H1 (cell line): ENCODE measurements at regions not wholly inside any gene's neighbourhood (a gene's known extent, or its start where the extent isn't known, plus 50 kb on each side); places are given as distances from the start of the nearest gene placed in this dataset.

Source experiments
- CTCF ChIA-PET: fragments of 300-600 bp; sonication (Branson Sonifier 250); formaldehyde crosslinking; loops from one replicate; lab custom pipeline; 2021; ENCODE audit not compliant: partially characterized antibody; lab: Charles Lee
- POLR2A ChIA-PET: fragments of 300-600 bp; sonication (Branson Sonifier 250); formaldehyde crosslinking; loops from one replicate; lab custom pipeline; 2021; ENCODE audit warnings: inconsistent platforms; ENCODE audit not compliant: partially characterized antibody; lab: Charles Lee
- DNase-seq, 2 experiments: peaks; one replicate each; pipeline versions ENCODE4 v3.0.0 to v3.0.0-alpha.2; 2010 to 2022; ENCODE audit warnings: low spot score in 2 of 2, low read depth in 1 of 2, mixed read lengths in 1 of 2
- FAIRE-seq: peaks from 2 replicates; lab custom pipeline; 2011; peaks lifted over from hg19 to GRCh38; lab: Jason Lieb, UNC
- H2AFZ ChIP-seq: 2 replicates; pipeline ENCODE4 v1.8.1; 2012; ENCODE audit warnings: low read length, inconsistent platforms
- H2AK5ac ChIP-seq: 2 replicates; pipeline ENCODE4 v1.6.1; 2013; ENCODE audit warnings: low read depth, low read length
- H2BK120ac ChIP-seq: replicated peaks from 2 replicates; pipeline ENCODE3; 2013; ENCODE audit warnings: low read depth, low read length, inconsistent platforms
- H2BK12ac ChIP-seq: 2 replicates; pipeline ENCODE4 v1.6.1; 2013; ENCODE audit warnings: low read depth, low read length
- H2BK15ac ChIP-seq: 2 replicates; pipeline ENCODE4 v1.6.1; 2013; ENCODE audit warnings: low read length
- H2BK20ac ChIP-seq: 2 replicates; pipeline ENCODE4 v1.6.1; 2013; ENCODE audit warnings: low read length
- H2BK5ac ChIP-seq: 2 replicates; pipeline ENCODE4 v1.6.1; 2013; ENCODE audit warnings: low read depth, low read length
- H3K14ac ChIP-seq: 2 replicates; pipeline ENCODE4 v1.6.1; 2013; ENCODE audit warnings: inconsistent platforms; ENCODE audit not compliant: insufficient read length
- H3K18ac ChIP-seq: 2 replicates; pipeline ENCODE4 v1.6.1; 2013; ENCODE audit warnings: low read length; ENCODE audit errors: extremely low read depth
- H3K23ac ChIP-seq: 2 replicates; pipeline ENCODE4 v1.6.1; 2013; ENCODE audit warnings: inconsistent platforms; ENCODE audit not compliant: insufficient read length
- H3K23me2 ChIP-seq: 2 replicates; pipeline ENCODE4 v1.6.1; 2013; ENCODE audit warnings: low read depth, low read length
- H3K27ac ChIP-seq: 2 replicates; pipeline ENCODE4 v1.6.1; 2011; ENCODE audit warnings: low read depth, low read length, inconsistent platforms
- H3K27me3 ChIP-seq, 4 experiments: replicated peaks in 1 of 4; 1 replicate in 1 of 4; 2 replicates in 3 of 4; pipeline versions ENCODE4 v1.6.1 to v1.8.1; 2011 to 2013; ENCODE audit warnings: low read length in 3 of 4, mild to moderate bottlenecking in 3 of 4, inconsistent platforms in 2 of 4, mixed read lengths in 2 of 4, moderate library complexity in 1 of 4; ENCODE audit not compliant: control insufficient read depth in 3 of 4, insufficient read depth in 3 of 4; ENCODE audit errors: extremely low read depth in 1 of 4
- H3K36me3 ChIP-seq, 4 experiments: 2 replicates each; pipeline versions ENCODE4 v1.6.1 to v1.8.1; 2011 to 2013; ENCODE audit warnings: mild to moderate bottlenecking in 4 of 4, low read length in 3 of 4, moderate library complexity in 2 of 4, control low read depth in 1 of 4, inconsistent platforms in 1 of 4; ENCODE audit not compliant: insufficient read depth in 4 of 4, control insufficient read depth in 2 of 4
- H3K4ac ChIP-seq: replicated peaks from 2 replicates; pipeline ENCODE3; 2013; ENCODE audit warnings: low read length, low read depth, mixed read lengths, inconsistent platforms; ENCODE audit not compliant: insufficient read length
- H3K4me1 ChIP-seq, 4 experiments: replicated peaks in 1 of 4; 1 replicate in 1 of 4; 2 replicates in 3 of 4; pipeline versions ENCODE4 v1.6.1 to v1.8.1; 2011 to 2013; ENCODE audit warnings: low read length in 3 of 4, inconsistent platforms in 2 of 4, mixed read lengths in 1 of 4; ENCODE audit not compliant: insufficient read depth in 4 of 4, control insufficient read depth in 3 of 4
- H3K4me2 ChIP-seq, 2 experiments: 2 replicates each; pipeline versions ENCODE4 v1.6.1 to v1.8.1; 2011 to 2013; ENCODE audit warnings: low read depth in 2 of 2, low read length in 2 of 2, control low read depth in 1 of 2, inconsistent platforms in 1 of 2, mild to moderate bottlenecking in 1 of 2; ENCODE audit not compliant: insufficient read depth in 1 of 2
- H3K4me3 ChIP-seq, 4 experiments: fragments of 200-600, 300-600 bp in 1 of 4; sonication (generic), shearing (Covaris generic), sonication (Bioruptor Twin) in 1 of 4; 2 replicates each; pipeline versions ENCODE4 v1.5.1 to v1.8.1; 2011 to 2016; ENCODE audit warnings: low read length in 4 of 4, low read depth in 3 of 4, control low read depth in 2 of 4, inconsistent platforms in 2 of 4, mild to moderate bottlenecking in 2 of 4, mixed read lengths in 1 of 4, moderate library complexity in 1 of 4; ENCODE audit not compliant: insufficient read depth in 2 of 4; ENCODE audit errors: extremely low read depth in 1 of 4
- H3K56ac ChIP-seq: replicated peaks from 2 replicates; pipeline ENCODE3; 2013; ENCODE audit warnings: low read depth, mild to moderate bottlenecking, mixed read lengths, low read length, inconsistent platforms; ENCODE audit not compliant: insufficient read length
- H3K79me1 ChIP-seq: 2 replicates; pipeline ENCODE4 v1.6.1; 2013; ENCODE audit warnings: low read depth, low read length, control low read depth
- H3K79me2 ChIP-seq, 2 experiments: 2 replicates each; pipeline versions ENCODE4 v1.6.1 to v1.8.1; 2012 to 2013; ENCODE audit warnings: low read length in 2 of 2, mild to moderate bottlenecking in 2 of 2, inconsistent platforms in 1 of 2; ENCODE audit not compliant: insufficient read depth in 2 of 2, control insufficient read depth in 1 of 2
- H3K9ac ChIP-seq, 4 experiments: replicated peaks in 1 of 4; 1 replicate in 1 of 4; 2 replicates in 3 of 4; pipeline versions ENCODE4 v1.6.1 to v1.8.1; 2011 to 2013; ENCODE audit warnings: low read depth in 3 of 4, low read length in 3 of 4, control low read depth in 2 of 4, mild to moderate bottlenecking in 2 of 4, moderate library complexity in 2 of 4, inconsistent platforms in 1 of 4; ENCODE audit errors: extremely low read depth in 1 of 4
- H3K9me3 ChIP-seq, 2 experiments: 2 replicates each; pipeline versions ENCODE4 v1.6.1 to v1.8.1; 2012 to 2013; ENCODE audit warnings: mild to moderate bottlenecking in 2 of 2, moderate library complexity in 2 of 2, control low read depth in 1 of 2, inconsistent platforms in 1 of 2, low read depth in 1 of 2, low read length in 1 of 2, mixed read lengths in 1 of 2; ENCODE audit not compliant: insufficient read depth in 2 of 2
- H4K20me1 ChIP-seq, 2 experiments: replicated peaks in 1 of 2; 2 replicates each; pipeline versions ENCODE3 to v1.8.1; 2011 to 2013; ENCODE audit warnings: inconsistent platforms in 2 of 2, low read length in 2 of 2, mild to moderate bottlenecking in 1 of 2; ENCODE audit not compliant: insufficient read depth in 2 of 2, control insufficient read depth in 1 of 2
- H4K5ac ChIP-seq: 2 replicates; pipeline ENCODE4 v1.6.1; 2013; ENCODE audit warnings: low read length, low read depth, mixed read lengths, inconsistent platforms; ENCODE audit not compliant: insufficient read length
- H4K8ac ChIP-seq: 2 replicates; pipeline ENCODE4 v1.8.0; 2013; ENCODE audit warnings: mild to moderate bottlenecking, moderate library complexity, low read length, inconsistent platforms; ENCODE audit not compliant: insufficient read depth; ENCODE audit errors: extremely low read depth
- H4K91ac ChIP-seq: replicated peaks from 2 replicates; pipeline ENCODE3; 2013; ENCODE audit warnings: low read length, mixed read lengths, inconsistent platforms; ENCODE audit not compliant: insufficient read length
- EZH2 ChIP-seq: fragments of 200-600 bp; sonication (generic); IDR thresholded peaks from 2 replicates; pipeline ENCODE4 v1.7.1; 2012; ENCODE audit warnings: low read depth, mild to moderate bottlenecking, moderate library complexity, low read length, inconsistent platforms; ENCODE audit not compliant: severe bottlenecking
- SIX5 ChIP-seq: IDR thresholded peaks from 2 replicates; pipeline ENCODE4 v1.6.1; 2011; ENCODE audit warnings: mild to moderate bottlenecking, low read depth, low read length
- TAF7 ChIP-seq: optimal IDR thresholded peaks from 2 replicates; pipeline ENCODE3; 2011; ENCODE audit warnings: low read depth, mild to moderate bottlenecking, inconsistent platforms, low read length, moderate library complexity, borderline replicate concordance
- WGBS, 2 experiments: shearing (Covaris generic) in 1 of 2; methylation state at CpG; one replicate each; pipeline versions ENCODE4 v1.1.6 to v1.1.7; 2013 to 2015; ENCODE audit warnings: low lambda C conversion rate in 2 of 2, mixed read lengths in 2 of 2, inconsistent platforms in 1 of 2, low coverage in 1 of 2, missing lambda C conversion rate in 1 of 2; ENCODE audit not compliant: insufficient replicate concordance in 2 of 2, insufficient coverage in 1 of 2, insufficient read length in 1 of 2; ENCODE audit errors: extremely low coverage in 1 of 2, missing lambda C conversion rate in 1 of 2; 5-methylcytosine and 5-hydroxymethylcytosine counted together

GRCh38 chr22:47995718-47996117 is 1233.3 kb downstream of the TBC1D22A start:
- Histone ChIP-seq H4K5ac (no peak overlapping the region), H3K79me2 (no peaks in the 10 kb centered on the region), H4K20me1 (no peaks in the 10 kb centered on the region), H3K4ac (no peak overlapping the region), H2BK15ac (no peak overlapping the region), H3K9ac (no peak overlapping the region), H2AFZ (no peak overlapping the region), H3K14ac (no peak overlapping the region), H3K23me2 (no peaks in the 10 kb centered on the region; the same call in 1 of the 2 replicates), H3K27ac (no peak overlapping the region), H4K8ac (no peak overlapping the region), H3K9me3 (peaks cover 2 to 21% of the 10 kb centered on the region in 2 experiments; a peak in 3 of 4 replicates), H3K4me1 (no peaks in the 10 kb centered on the region), H2BK5ac (no peak overlapping the region), H3K4me2 (no peak overlapping the region), H3K18ac (no peak overlapping the region), H4K91ac (no peak overlapping the region), H3K27me3 (no peaks in the 10 kb centered on the region; a peak in 1 of 7 replicates), H3K4me3 (no peak overlapping the region), H2AK5ac (no peak overlapping the region), H3K79me1 (no peaks in the 10 kb centered on the region), H3K56ac (no peak overlapping the region), H2BK12ac (no peak overlapping the region), H3K23ac (no peak overlapping the region), H3K36me3 (no peaks in the 10 kb centered on the region), H2BK20ac (no peak overlapping the region), H2BK120ac (no peak overlapping the region)
- DNase-seq (no peak), FAIRE-seq (no peak)
- WGBS, 2 experiments, result 95% methylated on average over 4 of the region's 8 CpGs; no CpG with 5 or more reads in 1 of the 2 experiments
- no peak for TF ChIP-seq TAF7
- no peak for TF ChIP-seq EZH2
- no peak for TF ChIP-seq SIX5
- CTCF ChIA-PET, result no interaction called here
- POLR2A ChIA-PET, result no interaction called here
